22Rv1 (cell line): ENCODE measurements at regions not wholly inside any gene's neighbourhood (a gene's known extent, or its start where the extent isn't known, plus 50 kb on each side); places are given as distances from the start of the nearest gene placed in this dataset.

Experiments
- H3K27ac ChIP-seq: fragments of 450-650 bp; 2 replicates; pipeline ENCODE4 v1.5.1; 2017
- ZFX ChIP-seq: fragments of 450-650 bp; IDR thresholded peaks from 2 replicates; pipeline ENCODE4 v1.6.1; 2017; ENCODE audit warnings: antibody characterized with exemption, borderline replicate concordance
- TF ChIP-seq, protein P1 (sequence below): fragments of 450-650 bp; IDR thresholded peaks from 2 replicates; pipeline ENCODE4 v1.5.1; 2017; ENCODE audit warnings: mild to moderate bottlenecking

DNA sequence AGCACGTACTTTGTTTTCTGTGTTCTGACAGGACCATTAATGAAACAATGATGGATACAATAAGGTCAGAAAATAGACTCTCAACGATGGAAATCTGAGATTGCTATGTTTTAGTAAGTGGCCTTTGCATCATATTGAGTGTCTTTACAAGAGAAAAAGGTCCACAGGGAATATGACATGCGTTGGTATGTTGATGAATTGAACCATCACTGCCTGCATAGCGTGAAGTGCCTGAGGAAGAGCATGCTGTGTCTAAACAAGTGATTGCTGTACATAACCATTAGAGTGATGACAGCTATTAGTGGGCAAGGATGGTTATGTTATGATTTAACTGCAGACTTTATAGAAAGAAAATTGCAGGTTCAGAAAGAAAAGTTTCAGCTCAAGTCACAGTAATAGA is 623.2 kb downstream of the SLITRK5 start:
- TF ChIP-seq ZFX = no peak
- TF ChIP-seq, protein P1, sequence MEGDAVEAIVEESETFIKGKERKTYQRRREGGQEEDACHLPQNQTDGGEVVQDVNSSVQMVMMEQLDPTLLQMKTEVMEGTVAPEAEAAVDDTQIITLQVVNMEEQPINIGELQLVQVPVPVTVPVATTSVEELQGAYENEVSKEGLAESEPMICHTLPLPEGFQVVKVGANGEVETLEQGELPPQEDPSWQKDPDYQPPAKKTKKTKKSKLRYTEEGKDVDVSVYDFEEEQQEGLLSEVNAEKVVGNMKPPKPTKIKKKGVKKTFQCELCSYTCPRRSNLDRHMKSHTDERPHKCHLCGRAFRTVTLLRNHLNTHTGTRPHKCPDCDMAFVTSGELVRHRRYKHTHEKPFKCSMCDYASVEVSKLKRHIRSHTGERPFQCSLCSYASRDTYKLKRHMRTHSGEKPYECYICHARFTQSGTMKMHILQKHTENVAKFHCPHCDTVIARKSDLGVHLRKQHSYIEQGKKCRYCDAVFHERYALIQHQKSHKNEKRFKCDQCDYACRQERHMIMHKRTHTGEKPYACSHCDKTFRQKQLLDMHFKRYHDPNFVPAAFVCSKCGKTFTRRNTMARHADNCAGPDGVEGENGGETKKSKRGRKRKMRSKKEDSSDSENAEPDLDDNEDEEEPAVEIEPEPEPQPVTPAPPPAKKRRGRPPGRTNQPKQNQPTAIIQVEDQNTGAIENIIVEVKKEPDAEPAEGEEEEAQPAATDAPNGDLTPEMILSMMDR = no peak
- H3K27ac ChIP-seq = no peak overlapping the region

DNA sequence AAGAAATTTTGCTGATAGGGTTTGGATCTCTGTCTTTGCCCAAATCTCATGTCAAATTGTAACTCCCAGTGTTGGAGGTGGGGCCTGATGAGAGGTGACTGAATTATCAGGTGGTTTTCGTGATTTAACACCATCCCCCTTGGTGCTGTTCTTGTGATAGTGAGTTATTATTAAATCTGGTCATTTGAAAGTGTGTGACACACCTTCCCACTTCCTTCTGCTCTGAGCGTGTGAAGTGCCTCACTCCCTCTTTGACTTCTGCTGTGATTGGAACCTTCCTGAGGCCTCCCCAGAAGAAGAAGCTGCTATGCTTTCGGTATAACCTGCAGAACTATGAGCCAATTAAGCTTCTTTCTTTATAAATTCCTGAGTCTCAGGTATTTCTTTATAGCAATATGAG is 632.0 kb downstream of the SLITRK5 start:
- no peak for TF ChIP-seq ZFX
- TF ChIP-seq, protein P1 = no peak
- H3K27ac ChIP-seq = no peak overlapping the region

DNA sequence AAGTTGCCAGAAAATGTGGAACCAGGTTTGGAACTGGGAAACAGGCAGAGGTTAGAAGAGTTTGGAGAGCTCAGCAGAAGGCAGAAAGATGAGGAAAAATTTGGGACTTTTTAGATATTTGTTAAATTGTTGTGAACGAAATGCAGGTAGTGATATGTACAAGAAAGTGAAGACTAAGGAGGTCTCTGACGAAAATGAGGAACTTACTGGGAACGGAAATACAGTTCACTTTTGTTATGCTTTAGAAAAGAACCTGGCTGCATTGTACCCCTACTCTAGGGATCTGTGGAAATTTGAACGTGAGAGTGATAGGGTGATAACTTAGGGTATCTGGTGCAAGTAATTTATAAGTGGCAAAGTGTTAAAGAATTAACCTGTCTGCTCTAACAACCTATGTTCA is 632.4 kb downstream of the SLITRK5 start:
- H3K27ac ChIP-seq = no peak overlapping the region
- TF ChIP-seq ZFX = no peak
- TF ChIP-seq, protein P1 = no peak

GRCh38 chr13:88314496-88314895 is 643.3 kb downstream of the SLITRK5 start:
- H3K27ac ChIP-seq = no peak overlapping the region
- TF ChIP-seq, protein P1 = no peak

DNA sequence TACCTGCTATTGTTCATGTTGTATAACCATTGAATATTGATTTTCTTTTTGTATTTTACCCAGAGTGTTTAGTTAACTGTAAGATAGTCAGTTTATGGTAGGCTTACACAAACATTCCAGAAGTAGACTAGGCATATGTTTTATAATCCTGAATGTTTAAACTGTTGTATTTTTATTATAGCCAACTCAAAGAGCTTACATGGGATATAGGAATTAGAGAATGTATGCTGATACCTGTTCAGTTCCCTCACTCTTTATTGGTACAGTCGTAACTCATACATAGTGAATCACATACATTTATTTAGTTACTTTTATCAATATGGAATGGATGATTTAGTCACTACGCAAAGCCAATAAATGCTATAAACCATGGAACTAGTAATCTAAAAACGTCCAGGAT is 657.9 kb downstream of the SLITRK5 start:
- H3K27ac ChIP-seq = no peak overlapping the region
- TF ChIP-seq ZFX = no peak
- TF ChIP-seq, protein P1 = no peak

- H3K27ac ChIP-seq = no peak overlapping the region
- TF ChIP-seq, protein P1 = no peak
- no peak for TF ChIP-seq ZFX
Observed at GRCh38 chr13:88339271-88339741, 668.1 kb downstream of the SLITRK5 start.

DNA sequence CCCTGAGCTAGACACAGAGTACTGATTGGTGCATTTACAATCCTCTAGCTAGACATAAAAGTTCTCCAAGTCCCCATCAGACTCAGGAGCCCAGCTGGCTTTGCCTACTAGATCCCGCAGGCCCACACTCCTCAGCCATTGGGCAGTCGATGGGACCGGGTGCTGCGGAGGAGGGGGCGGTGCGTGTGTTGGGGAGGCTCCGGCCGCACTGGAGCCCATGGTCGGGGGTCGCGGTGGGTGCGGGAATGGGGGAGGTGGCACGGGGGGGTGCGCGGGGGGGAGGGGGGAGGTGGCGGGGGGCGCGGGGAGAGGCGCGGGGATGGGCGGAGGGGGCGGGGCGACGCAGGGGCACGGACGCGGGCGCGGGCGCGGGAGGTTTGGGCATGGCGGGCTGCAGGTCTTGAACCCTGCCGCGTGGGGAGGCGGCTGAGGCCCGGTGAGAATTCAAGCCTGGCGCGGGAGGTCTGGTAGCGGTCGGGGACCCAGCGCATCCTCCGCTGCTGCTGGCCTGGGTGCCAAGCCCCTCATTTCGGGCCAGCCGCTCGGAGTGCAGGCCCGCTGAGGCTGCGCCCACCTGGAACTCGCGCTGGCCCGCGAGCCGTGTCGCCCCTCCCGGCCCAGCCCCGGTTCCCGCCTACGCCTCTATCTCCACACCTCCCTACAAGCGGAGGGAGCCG is 674.1 kb downstream of the SLITRK5 start:
- no peak overlapping the region for H3K27ac ChIP-seq
- TF ChIP-seq, protein P1 = no peak
- no peak for TF ChIP-seq ZFX
